ENCODE measurements at regions not wholly inside any gene's neighbourhood (a gene's known extent, or its start where the extent isn't known, plus 50 kb on each side); places are given as distances from the start of the nearest gene placed in this dataset.
A peak's percentile ranks its signal among the peaks of the same experiment; 100 is the strongest.
"Not testable (repeated sequence)": the region's sequence is repeated elsewhere in the genome, so short reads cannot be mapped to it uniquely, and the experiment has no call there.

DNA sequence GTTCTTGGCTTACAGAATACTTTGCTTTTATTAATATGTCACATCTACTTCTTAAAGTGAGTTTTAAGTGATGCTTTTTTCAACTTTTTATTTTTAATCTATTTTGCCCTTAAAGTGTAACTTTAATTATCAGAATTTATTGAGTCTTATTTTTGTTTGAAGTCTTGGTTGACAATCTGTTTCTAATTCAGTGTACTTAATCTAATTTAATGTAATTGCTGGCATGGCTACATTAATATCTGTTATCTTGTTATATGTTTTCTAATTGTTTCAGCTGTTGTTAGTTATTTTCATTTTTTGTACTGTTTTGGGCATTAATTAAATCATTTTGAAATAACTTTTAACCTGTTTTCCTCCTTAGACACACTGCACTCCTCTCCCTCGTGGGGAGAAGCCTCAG is 558.7 kb upstream of the EYS start:
- DNase-seq: no peak
- Mint-ChIP-seq H3K27ac (no peak overlapping the region), H3K36me3 (ENCODE audit: low read depth) (no peaks in the 10 kb centered on the region), H3K27me3 (ENCODE audit: low read depth, poor library complexity) (no peaks in the 10 kb centered on the region), H3K4me3 (no peak overlapping the region), H3K4me1 (no peaks in the 10 kb centered on the region), H3K9me3 (no peaks in the 10 kb centered on the region)
- TF ChIP-seq, protein P1, sequence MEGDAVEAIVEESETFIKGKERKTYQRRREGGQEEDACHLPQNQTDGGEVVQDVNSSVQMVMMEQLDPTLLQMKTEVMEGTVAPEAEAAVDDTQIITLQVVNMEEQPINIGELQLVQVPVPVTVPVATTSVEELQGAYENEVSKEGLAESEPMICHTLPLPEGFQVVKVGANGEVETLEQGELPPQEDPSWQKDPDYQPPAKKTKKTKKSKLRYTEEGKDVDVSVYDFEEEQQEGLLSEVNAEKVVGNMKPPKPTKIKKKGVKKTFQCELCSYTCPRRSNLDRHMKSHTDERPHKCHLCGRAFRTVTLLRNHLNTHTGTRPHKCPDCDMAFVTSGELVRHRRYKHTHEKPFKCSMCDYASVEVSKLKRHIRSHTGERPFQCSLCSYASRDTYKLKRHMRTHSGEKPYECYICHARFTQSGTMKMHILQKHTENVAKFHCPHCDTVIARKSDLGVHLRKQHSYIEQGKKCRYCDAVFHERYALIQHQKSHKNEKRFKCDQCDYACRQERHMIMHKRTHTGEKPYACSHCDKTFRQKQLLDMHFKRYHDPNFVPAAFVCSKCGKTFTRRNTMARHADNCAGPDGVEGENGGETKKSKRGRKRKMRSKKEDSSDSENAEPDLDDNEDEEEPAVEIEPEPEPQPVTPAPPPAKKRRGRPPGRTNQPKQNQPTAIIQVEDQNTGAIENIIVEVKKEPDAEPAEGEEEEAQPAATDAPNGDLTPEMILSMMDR (IDR thresholded peaks at IDR 0.05): no peak

DNA sequence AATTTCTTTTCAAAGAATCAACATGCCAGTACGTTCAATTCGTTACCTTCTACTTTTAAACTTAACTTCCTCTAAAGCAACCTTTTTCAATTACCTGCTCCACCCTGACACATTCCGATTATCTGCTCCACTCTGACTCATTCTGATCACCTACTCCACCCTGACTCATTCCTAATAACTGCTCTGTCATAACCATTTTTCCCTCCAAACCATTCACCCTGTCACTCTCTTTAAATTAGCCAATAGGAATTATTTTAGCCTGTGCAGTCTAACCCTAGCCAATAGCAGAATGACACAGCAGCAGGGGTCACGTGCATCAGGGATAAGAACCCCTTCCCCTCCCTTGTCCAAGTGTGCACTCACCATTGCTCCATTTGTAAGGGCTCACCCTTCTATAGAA is 557.4 kb upstream of the EYS start:
- Mint-ChIP-seq H3K4me3 (no peak overlapping the region), H3K4me1 (no peaks in the 10 kb centered on the region), H3K36me3 (ENCODE audit: low read depth) (no peaks in the 10 kb centered on the region), H3K27ac (peak overlapping the region; percentile 7), H3K9me3 (peaks cover 2% of the 10 kb centered on the region), H3K27me3 (ENCODE audit: low read depth, poor library complexity) (no peaks in the 10 kb centered on the region)
- TF ChIP-seq, protein P1 (IDR thresholded peaks at IDR 0.05): no peak
- DNase-seq: no peak

DNA sequence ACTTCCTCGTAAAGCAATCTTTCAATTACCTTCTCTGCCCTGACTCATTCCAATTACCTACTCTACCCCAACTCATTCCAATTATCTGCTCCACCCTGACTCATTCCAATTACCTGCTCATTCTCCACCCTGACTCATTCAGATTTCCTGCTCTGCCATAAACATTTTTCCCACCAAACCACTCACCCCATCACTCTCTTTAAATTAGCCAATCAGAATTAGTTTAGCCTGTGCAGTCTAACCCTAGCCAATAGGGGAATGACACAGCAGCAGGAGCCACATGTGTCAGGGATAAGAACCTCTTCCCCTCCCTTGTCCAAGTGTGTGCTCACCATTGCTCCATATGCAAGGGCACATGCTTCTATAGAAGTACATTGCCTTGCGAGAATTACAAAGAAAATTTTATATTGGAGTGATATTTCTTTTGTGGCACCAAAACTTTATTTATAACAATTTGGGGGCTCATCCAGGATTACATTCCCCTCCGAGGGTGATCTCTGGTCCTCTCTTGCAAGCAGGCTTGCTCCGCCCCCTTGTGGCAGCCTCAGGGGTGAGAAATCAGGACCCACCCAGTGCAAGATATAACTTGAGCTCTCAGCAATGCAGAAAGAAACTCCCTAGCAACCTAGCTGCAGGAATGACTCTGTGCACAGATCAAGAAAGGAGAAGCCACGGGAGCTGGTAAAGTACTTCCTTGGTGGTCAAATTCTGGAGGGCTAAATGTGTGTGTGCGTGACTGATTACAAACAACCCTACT is 551.9 kb upstream of the EYS start:
- peak; percentile 20 for DNase-seq
- not testable (repeated sequence) for H3K27ac Mint-ChIP-seq

DNA sequence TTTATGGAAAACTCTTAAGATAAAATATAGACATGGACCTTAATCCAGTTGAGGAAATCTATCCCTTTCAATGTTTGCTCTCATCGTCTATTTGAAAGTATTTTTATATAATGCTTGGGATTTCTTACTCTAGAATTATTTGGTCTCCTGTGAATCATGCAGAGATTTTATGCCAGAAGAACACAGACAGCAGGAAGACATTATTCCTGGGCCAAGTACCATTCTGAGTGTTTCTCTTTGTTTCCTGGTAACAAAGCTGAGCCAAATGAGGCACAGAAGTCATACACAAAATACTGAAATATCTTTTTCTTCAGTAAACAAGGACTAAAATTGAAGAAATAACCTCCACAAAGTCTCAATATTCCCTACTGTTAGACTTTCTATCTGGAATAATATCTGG is 538.2 kb upstream of the EYS start:
- Mint-ChIP-seq H3K4me1 (no peaks in the 10 kb centered on the region), H3K9me3 (peaks cover 5% of the 10 kb centered on the region), H3K4me3 (no peak overlapping the region), H3K36me3 (ENCODE audit: low read depth) (no peaks in the 10 kb centered on the region), H3K27me3 (ENCODE audit: low read depth, poor library complexity) (no peaks in the 10 kb centered on the region), H3K27ac (no peak overlapping the region)
- no peak for DNase-seq
- TF ChIP-seq, protein P1 (IDR thresholded peaks at IDR 0.05): no peak

More for the DNA sequence above, 551.9 kb upstream of the EYS start:
- not testable (repeated sequence) for H3K4me1 Mint-ChIP-seq; H3K36me3 Mint-ChIP-seq (ENCODE audit: low read depth); H3K4me3 Mint-ChIP-seq; H3K27me3 Mint-ChIP-seq (ENCODE audit: low read depth, poor library complexity)
- H3K9me3 Mint-ChIP-seq: peaks cover 36% of the 10 kb centered on the region

DNA sequence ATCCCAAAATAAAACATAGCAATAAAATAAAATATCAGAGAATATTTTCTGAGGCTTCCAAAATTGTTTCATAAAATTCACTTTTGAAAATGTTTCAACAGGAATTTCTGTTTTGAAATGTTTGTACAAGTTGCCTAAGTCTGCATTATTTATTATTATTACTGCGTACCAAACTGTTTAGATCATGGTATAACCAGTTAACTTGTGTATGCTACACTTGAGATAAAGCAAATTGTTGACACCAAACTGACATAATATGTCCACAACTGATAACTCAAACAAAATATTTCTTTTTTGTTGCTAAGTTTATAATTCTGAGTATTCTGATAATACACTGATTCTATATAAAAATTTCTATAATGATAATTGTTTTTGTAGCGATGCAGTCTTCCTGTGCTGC is 531.8 kb upstream of the EYS start:
- H3K4me1 Mint-ChIP-seq: no peaks in the 10 kb centered on the region
- no peak overlapping the region for H3K27ac Mint-ChIP-seq

DNA sequence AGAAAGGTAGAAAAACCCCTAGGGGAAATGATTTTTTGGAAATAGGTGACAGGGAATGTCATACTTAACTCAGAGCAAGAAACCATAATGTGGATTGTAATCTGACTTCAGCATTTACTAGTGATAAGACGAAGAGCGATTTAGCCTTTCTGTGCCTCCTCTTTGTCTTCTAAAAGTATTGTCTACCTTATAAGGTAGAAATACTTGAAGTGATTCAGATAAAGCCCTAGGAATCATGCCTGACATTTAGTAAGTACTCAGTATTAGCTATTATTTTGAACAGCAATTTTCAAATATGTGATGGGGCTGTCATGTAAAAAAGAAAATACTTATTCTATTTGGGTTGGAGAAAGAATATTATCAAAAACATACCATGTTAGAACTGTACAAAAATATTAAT is 525.9 kb upstream of the EYS start:
- Mint-ChIP-seq H3K4me3 (no peak overlapping the region), H3K27me3 (ENCODE audit: low read depth, poor library complexity) (no peaks in the 10 kb centered on the region), H3K36me3 (ENCODE audit: low read depth) (no peaks in the 10 kb centered on the region), H3K9me3 (no peaks in the 10 kb centered on the region), H3K27ac (no peak overlapping the region), H3K4me1 (no peaks in the 10 kb centered on the region)
- no peak for DNase-seq
- TF ChIP-seq, protein P1 (IDR thresholded peaks at IDR 0.05): no peak

More for the DNA sequence above, 531.8 kb upstream of the EYS start:
- Mint-ChIP-seq H3K9me3 (no peaks in the 10 kb centered on the region), H3K4me3 (no peak overlapping the region), H3K36me3 (ENCODE audit: low read depth) (no peaks in the 10 kb centered on the region), H3K27me3 (ENCODE audit: low read depth, poor library complexity) (no peaks in the 10 kb centered on the region)
- DNase-seq: no peak
- TF ChIP-seq, protein P1 (IDR thresholded peaks at IDR 0.05): no peak
